ENCODE measurements at regions not wholly inside any gene's neighbourhood (a gene's known extent, or its start where the extent isn't known, plus 50 kb on each side); places are given as distances from the start of the nearest gene placed in this dataset.

- no peak for DNase-seq (ENCODE audit: low read depth)
These were observed 82.1 kb upstream of the IFNE start for GRCh38 chr9:21564175-21564574.

DNA sequence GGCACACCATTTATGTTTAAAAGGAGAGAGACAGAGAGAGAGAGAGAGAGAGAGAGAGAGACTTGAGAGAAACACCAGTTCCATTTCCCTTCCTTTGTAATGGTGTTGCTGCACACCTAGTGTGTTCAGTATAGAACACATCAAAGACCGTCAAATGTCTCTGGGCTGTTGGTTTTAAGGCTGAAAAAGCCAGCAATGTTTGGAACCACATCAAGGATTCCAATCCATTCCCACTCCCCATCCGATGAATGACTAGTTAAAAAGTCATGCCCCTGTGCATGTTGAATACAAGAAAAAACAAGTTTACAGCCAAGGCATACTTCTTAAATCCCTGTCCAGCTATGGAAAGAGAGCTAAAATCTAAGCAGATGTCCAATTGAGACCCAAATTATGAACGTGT, 83.0 kb upstream of the IFNE start:
- DNase-seq (ENCODE audit: low read depth): no peak

GRCh38 chr9:21567926-21568325, 85.8 kb upstream of the IFNE start:
- no peak for DNase-seq (ENCODE audit: low read depth)

DNA sequence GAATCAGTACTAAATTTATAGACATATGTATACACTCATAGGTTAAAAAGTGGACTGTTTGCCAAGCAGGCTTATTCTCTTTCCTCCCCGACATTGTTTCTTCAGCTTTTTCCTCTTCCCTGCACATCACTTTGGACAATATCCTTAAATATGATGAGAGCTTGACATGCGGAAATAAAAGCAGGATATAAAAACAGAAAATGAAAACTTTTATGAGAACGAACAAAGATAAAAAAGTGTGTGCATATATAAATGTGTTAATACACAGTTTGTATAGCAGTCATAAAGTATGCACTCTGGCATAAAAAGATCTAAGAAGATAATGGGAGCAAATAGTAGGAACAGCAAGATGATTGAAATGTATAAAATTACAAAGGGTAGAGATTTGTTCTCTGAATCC, 86.4 kb upstream of the IFNE start:
- DNase-seq (ENCODE audit: low read depth): no peak

DNA sequence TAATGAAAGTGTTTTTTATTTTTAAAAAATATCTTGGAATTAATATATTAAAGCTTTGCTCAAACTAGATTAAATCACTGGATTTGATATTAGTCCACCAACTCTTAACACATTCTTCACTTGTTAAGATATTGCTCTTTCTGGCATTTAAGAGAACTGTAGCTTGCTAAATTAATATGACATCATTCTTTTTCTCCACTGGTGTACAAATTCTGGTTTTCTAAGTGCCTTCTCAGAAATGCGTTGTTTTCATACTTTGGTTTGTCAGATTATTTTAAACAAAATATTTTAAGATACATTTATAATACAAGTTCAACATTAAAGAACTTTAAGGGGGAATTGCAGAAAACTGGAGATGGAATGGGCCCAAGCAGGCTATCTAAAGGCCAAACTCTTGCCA, 87.6 kb upstream of the IFNE start:
- no peak for DNase-seq (ENCODE audit: low read depth)

GRCh38 chr9:21570643-21571275, 88.6 kb upstream of the IFNE start:
- no peak for DNase-seq (ENCODE audit: low read depth)

DNA sequence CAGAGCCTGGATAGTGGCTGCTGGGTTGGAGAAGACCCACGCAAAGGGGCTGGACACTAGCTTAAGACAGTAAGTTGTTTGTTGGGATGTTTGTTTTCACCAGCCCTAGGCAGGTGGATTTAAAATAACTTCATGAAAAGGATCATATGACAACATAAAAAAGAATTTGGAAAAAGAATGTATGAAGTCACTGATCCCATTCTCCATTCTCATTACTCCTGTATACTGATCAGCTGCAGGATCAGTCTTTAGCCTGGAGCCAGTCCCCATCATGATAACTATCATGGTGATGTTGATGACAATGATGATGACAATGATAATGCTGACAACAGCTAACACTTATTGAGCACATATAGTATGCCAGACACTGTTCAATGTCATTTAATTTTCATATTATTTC, 92.1 kb upstream of the IFNE start:
- no peak for DNase-seq (ENCODE audit: low read depth)

- DNase-seq (ENCODE audit: low read depth): no peak
These were observed 94.4 kb upstream of the IFNE start for GRCh38 chr9:21576331-21577189.

- DNase-seq (ENCODE audit: low read depth): no peak
These were observed 97.1 kb upstream of the IFNE start for GRCh38 chr9:21579247-21579671.

DNA sequence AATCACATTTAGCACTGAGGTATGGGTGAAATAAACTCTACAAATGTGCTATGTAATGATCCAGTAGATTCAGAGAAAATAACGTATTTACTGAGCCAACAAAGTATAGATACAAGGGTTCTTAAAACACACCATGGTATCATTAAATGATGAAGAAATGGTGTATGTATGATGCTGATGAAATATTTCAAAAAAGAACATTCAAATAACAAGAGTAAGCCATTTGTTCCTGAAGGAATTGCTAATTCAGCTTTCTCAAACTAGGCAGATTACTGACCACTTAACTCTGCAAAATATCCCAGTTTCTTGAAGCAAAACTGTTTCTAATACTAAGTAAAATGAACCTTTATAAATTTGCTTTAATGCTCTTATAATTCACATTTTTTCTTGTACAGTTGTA, 97.6 kb upstream of the IFNE start:
- no peak for DNase-seq (ENCODE audit: low read depth)

DNA sequence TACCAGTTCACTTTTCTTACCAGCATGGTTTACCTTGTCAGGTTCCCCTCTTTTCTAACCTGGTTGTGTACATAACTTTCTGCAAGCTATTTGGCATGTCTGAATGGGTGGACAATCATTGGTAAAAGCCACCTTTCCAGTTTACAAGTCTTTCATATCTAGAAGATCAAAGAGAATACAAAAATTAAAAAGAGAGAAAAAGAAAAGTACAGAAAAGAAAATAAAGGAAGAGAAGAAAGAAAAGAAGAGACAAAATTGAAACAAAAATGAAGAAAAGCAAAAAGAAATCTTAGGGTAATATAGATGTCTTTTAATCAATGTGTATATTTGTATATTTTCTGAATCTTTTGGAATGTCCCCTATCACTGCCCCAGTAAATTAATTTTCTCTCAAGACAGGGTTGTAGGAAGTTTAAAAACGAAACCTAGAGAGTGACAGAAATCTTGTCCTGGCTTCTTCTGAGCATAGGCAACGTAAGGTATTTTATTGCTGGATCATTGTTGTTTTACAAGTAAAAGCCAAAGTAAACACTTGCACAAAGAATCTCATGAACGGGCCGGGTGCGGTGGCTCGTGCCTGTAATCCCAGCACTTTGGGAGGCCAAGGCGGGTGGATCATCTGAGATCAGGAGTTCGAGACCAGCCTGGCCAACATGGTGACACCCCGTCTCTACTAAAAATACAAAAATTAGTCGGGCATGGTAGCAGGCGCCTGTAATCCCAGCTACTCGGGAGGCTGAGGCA, 98.7 kb upstream of the IFNE start:
- DNase-seq (ENCODE audit: low read depth): no peak

DNA sequence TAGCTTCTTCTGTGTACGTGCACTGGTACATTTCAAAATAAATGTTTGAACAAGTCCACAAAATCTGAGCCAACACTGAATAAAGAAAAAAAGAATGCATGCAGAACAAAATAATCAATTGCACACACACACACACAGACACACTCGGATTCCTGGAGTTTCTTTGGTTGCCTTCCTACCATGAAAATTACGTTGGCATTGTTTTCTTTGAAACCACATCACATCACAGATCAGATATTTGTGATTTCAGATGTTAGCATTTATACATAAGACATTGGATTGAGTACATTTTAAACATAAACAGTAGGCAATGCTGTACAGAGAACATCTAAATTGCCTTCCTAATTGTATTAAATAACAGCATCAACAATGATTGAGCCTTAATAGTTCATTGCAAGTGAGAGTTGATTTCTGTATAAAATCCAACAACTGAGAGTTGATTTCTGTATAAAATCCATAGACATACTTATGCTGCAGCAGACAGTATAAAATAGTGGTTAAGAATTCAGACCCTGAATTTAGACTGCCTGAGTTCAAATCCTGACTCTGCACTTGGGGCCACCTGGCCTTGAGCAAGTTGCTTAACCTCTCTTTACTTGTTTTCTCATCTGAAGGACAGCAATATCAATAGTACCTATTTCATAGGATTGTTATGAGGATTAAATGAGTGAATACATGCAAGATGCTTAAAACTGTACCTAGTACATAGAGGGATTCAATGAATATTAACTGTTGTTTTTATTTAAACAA, 101.7 kb upstream of the IFNE start:
- no peak for DNase-seq (ENCODE audit: low read depth)

DNA sequence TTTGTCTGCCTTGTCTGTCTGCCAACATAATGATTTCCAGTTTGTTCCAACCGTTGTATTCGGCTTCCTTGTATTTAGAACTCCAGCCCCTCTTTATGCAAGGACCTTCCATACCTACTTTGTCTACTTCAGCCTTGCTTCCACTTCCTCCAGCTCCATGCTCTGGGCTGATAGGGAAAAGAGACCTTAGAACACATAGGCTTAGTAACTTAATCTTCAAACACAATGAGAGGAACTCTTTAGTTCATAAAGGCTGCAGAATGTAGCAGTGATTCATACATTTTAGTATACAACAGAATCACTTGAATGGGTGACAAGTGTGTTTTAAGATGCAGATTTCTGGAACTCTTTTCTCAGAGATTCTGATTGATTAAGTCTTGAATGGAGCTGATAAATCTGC, 102.8 kb upstream of the IFNE start:
- DNase-seq (ENCODE audit: low read depth): no peak

- no peak for DNase-seq (ENCODE audit: low read depth)
These were observed 103.9 kb upstream of the IFNE start for GRCh38 chr9:21585756-21586752.

DNA sequence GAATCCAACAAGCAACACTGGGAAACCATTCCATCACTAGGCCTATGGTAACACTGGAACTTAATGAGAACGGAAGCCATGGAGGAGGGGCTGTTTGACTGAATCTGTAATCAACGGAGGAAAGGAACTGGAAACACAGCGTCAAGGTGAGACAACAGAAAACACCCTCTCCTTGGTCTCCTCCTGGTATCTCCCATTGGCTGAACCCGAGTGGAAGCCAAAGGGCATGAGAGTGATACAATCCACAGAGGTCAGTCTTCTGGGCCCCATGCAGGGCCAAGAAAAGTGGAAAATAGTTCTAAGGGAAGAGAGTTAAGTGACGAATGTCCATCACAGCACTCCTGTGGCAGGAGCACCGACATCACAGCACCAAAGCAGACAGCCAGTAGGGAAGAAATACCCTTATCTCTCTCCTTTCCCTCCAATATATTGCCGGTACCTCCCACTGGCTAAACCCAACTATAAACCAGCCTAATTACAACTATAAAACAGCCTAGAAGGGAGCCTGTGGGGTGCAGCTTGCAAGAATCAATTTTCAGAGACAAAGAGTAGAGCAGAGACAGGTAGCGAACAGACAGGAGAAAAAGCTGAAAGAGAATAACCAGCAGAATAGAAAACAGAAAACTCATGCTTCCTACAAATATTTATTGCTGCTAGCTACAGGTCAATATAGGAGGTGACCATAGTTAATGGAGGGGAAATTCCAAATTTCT, 107.4 kb upstream of the IFNE start:
- no peak for DNase-seq (ENCODE audit: low read depth)

- no peak for DNase-seq (ENCODE audit: low read depth)
These were observed 108.2 kb upstream of the IFNE start for GRCh38 chr9:21590058-21590996.

GRCh38 chr9:21591221-21592062, 109.3 kb upstream of the IFNE start:
- DNase-seq (ENCODE audit: low read depth): peak; percentile 22

DNA sequence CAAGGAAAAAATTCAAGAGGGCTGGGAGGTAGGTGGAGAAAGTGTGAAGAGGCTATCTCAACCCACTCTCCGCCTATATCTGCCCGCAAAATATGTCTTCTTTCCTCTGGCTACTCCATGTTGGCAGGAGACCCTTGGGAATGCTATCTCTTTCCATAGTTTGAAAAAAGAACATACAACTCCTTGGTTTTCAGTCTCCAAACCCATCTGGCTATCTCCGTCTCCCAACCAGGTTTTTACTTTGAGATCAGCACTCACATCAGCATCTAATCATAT, 109.9 kb upstream of the IFNE start:
- no peak for DNase-seq (ENCODE audit: low read depth)

DNA sequence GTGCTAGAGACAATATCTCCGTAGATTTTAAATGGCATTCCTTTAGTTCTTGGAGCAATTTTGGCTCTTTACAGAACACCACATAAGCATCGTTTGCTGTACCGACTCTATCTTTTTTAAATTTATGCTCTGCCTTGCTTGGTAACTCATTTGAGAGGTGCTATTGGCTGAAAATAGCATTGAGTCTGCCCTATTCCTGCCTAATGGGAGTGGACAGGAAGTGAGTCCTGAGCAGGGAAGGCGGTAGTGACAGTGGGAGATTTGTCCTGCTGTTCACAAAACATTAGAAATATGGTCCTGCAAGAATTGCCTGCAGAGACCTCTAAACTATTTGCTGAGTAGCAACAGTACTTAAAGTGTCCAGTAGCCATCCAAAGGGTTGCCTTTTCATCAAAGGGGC, 115.2 kb upstream of the IFNE start:
- no peak for DNase-seq (ENCODE audit: low read depth)
